ENCODE measurements at regions not wholly inside any gene's neighbourhood (a gene's known extent, or its start where the extent isn't known, plus 50 kb on each side); places are given as distances from the start of the nearest gene placed in this dataset.

GRCh38 chr3:130821806-130822205, 72.1 kb upstream of the ATP2C1 start:
- no peak overlapping the region for H3T11ph ChIP-seq (ENCODE audit: low read length)
- no peak overlapping the region for H3K4me2 ChIP-seq (ENCODE audit: insufficient read depth, insufficient read length, low read length)
- Mint-ChIP-seq H3K27me3 (ENCODE audit: low read depth) (no peaks in the 10 kb centered on the region), H3K27ac (no peak overlapping the region), H3K4me3 (no peak overlapping the region), H3K36me3 (ENCODE audit: insufficient read depth in 1 of 3, low read depth in 3 of 3) (no peaks in the 10 kb centered on the region), H3K9me3 (peaks cover 0 to 5% of the 10 kb centered on the region in 2 experiments; a peak in 1 of 5 replicates), H3K4me1 (peaks cover 26 to 29% of the 10 kb centered on the region in 2 experiments)
- no peak overlapping the region for H3K56ac ChIP-seq (ENCODE audit: insufficient read length, low read depth, low read length)
- H2BK12ac ChIP-seq (ENCODE audit: insufficient read length, low read depth, low read length) = no peak overlapping the region
- no peak overlapping the region for H3K14ac ChIP-seq (ENCODE audit: insufficient read depth, low read length)
- no peaks in the 10 kb centered on the region for H4K20me1 ChIP-seq (ENCODE audit: control insufficient read depth, insufficient read depth, insufficient read length)
- H2BK15ac ChIP-seq (ENCODE audit: low read depth, low read length) = no peak overlapping the region
- no peak overlapping the region for H3K18ac ChIP-seq (ENCODE audit: insufficient read length, low read depth, low read length)
- no peak overlapping the region for H3K9ac ChIP-seq (ENCODE audit: extremely low read depth, insufficient read length, low read length)
- H3K9me3 ChIP-seq (ENCODE audit: control insufficient read depth, low read depth, low read length) = no peaks in the 10 kb centered on the region
- no peak overlapping the region for H4K8ac ChIP-seq (replicated peaks; ENCODE audit: insufficient read length, low read depth, low read length)
- no peak for DNase-seq
- no peak overlapping the region for H2AFZ ChIP-seq (ENCODE audit: low read length)
- H4K5ac ChIP-seq (ENCODE audit: insufficient read length, low read depth, low read length) = no peak overlapping the region
- WGBS (ENCODE audit: extremely low coverage, insufficient read length, low lambda C conversion rate) = no CpG with 5 or more reads among the region's 1 CpG
- no peak overlapping the region for H3K27ac ChIP-seq (ENCODE audit: insufficient read length, low read depth, low read length)
- no peak for TF ChIP-seq CTCF (conservative IDR thresholded peaks at IDR 0.05)
- H3K4me1 ChIP-seq (ENCODE audit: insufficient read depth, low read length) = peaks cover 2% of the 10 kb centered on the region; the same call in 1 of the 2 replicates
- H3K23me2 ChIP-seq (ENCODE audit: insufficient read length, low read depth, low read length, poor library complexity, severe bottlenecking) = no peaks in the 10 kb centered on the region
- H2BK20ac ChIP-seq (ENCODE audit: low read depth, low read length, poor library complexity, severe bottlenecking) = no peak overlapping the region
- no peak overlapping the region for H2BK120ac ChIP-seq (ENCODE audit: low read depth, low read length, poor library complexity, severe bottlenecking)
- H3K79me2 ChIP-seq (ENCODE audit: insufficient read depth, low read length) = no peaks in the 10 kb centered on the region
- H3K79me1 ChIP-seq (ENCODE audit: insufficient read depth, low read depth, low read length, poor library complexity, severe bottlenecking) = no peaks in the 10 kb centered on the region
- no peak overlapping the region for H2BK5ac ChIP-seq (ENCODE audit: insufficient read length, low read length)
- no peak overlapping the region for H4K91ac ChIP-seq (ENCODE audit: insufficient read length, low read depth, low read length)
- H2AK5ac ChIP-seq (ENCODE audit: insufficient read length, low read length) = no peak overlapping the region
- no peaks in the 10 kb centered on the region for H3K27me3 ChIP-seq (ENCODE audit: insufficient read depth, low read length)
- H3K4ac ChIP-seq (ENCODE audit: low read depth, low read length) = no peak overlapping the region
- no peak overlapping the region for H3K23ac ChIP-seq (ENCODE audit: insufficient read length, low read depth, low read length)
